C4-2B (cell line): ENCODE measurements at regions not wholly inside any gene's neighbourhood (a gene's known extent, or its start where the extent isn't known, plus 50 kb on each side); places are given as distances from the start of the nearest gene placed in this dataset.

Experiments
- H3K27ac ChIP-seq: fragments of 450-650 bp; 2 replicates; pipeline ENCODE4 v1.5.1; 2017
- ZFX ChIP-seq: fragments of 450-650 bp; IDR thresholded peaks from 2 replicates; pipeline ENCODE4 v1.6.1; 2017
- TF ChIP-seq, protein P1 (sequence below): fragments of 450-650 bp; conservative IDR thresholded peaks from 2 replicates; pipeline ENCODE4 v1.5.1; 2017; ENCODE audit warnings: mild to moderate bottlenecking

DNA sequence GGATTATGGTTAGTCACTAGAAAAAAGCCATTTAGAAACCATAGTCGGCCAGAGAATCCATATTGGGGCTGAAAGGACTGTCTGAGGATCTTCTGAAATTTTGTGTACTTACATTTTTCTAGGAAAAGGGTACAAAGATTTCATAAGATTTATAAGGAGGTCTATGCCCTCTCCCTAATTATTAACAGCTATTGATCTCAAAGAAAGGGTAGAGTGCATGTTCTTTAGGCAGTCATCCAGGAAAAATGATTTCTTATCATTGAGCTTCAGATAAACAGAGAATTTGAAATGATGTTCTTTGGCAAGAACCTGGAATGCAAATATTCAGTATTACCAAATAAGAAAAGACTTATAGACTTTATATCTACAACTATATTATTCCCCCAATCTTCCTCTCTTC, 195.3 kb downstream of the ACTR3 start:
- H3K27ac ChIP-seq = no peak overlapping the region
- TF ChIP-seq, protein P1, sequence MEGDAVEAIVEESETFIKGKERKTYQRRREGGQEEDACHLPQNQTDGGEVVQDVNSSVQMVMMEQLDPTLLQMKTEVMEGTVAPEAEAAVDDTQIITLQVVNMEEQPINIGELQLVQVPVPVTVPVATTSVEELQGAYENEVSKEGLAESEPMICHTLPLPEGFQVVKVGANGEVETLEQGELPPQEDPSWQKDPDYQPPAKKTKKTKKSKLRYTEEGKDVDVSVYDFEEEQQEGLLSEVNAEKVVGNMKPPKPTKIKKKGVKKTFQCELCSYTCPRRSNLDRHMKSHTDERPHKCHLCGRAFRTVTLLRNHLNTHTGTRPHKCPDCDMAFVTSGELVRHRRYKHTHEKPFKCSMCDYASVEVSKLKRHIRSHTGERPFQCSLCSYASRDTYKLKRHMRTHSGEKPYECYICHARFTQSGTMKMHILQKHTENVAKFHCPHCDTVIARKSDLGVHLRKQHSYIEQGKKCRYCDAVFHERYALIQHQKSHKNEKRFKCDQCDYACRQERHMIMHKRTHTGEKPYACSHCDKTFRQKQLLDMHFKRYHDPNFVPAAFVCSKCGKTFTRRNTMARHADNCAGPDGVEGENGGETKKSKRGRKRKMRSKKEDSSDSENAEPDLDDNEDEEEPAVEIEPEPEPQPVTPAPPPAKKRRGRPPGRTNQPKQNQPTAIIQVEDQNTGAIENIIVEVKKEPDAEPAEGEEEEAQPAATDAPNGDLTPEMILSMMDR = no peak

DNA sequence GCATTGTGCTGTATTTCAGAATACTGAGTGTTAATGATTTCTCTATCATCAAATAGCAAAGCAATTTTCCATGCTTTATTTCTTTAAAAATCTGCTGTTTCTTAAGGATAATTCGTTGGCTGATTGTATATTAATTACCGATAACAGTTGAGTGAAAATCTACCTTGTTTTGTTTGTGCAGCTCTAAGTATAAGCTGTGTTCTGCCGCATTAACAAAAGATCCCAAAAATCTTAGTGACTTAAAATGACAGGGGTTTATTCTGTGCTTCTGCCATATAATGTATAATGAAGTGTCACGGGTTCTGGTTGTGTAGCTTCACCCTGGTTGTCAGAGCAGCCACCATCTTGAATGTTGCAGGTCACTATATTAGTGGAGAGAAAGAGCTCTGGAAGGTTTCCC, 196.1 kb downstream of the ACTR3 start:
- no peak overlapping the region for H3K27ac ChIP-seq
- TF ChIP-seq, protein P1 = no peak
- TF ChIP-seq ZFX = no peak

DNA sequence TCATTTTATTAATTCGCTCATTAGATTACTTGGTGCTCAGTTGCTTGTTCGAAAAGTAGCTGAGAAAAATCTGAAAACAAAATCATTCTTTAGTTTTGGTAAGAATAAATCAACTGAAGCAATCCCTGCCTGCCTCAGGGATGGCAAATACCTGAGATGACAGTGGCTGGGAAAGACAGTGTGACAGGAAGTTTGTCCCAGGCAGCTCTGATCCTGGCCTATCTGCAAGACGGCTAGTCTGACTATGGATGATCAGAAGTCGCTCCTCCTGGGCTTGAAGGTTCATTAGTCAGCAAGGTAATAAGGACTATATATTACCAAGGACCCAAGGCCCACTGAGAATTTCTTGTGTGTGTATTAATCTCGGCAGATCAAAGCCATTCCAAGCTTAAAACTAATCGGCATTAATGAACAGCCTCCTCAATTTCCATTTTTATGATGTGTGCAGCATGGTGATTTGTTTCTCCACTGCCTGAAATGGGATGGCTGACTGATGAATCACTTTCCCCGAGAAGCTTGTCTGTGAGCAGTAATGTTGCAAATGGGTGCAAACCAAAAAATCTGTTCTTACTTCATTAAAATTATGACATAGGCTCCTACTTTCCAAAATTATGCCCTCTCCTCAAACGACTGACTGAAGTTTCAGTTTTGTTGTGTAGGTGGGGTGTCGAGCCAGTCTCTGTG, 199.9 kb downstream of the ACTR3 start:
- H3K27ac ChIP-seq = no peak overlapping the region
- TF ChIP-seq, protein P1 = no peak
- no peak for TF ChIP-seq ZFX

DNA sequence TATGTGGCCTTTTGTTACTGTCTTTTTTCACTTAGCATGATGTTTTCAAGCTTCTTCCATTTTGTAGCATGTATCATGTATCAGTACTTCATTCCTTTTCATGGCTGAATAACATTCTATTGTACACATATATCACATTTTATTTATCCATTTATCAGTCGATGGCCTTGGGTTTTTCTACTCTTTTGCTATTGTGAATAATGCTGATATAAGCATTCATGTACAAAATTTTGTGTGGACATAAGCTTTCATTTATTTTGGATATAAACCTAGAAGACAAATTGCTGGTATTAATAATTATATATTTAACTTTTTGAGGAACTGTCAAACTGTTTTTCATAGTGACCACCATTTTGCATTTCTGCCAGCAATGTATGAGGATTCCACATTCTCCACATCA, 201.1 kb downstream of the ACTR3 start:
- no peak overlapping the region for H3K27ac ChIP-seq
- TF ChIP-seq, protein P1 = no peak
- TF ChIP-seq ZFX = no peak

DNA sequence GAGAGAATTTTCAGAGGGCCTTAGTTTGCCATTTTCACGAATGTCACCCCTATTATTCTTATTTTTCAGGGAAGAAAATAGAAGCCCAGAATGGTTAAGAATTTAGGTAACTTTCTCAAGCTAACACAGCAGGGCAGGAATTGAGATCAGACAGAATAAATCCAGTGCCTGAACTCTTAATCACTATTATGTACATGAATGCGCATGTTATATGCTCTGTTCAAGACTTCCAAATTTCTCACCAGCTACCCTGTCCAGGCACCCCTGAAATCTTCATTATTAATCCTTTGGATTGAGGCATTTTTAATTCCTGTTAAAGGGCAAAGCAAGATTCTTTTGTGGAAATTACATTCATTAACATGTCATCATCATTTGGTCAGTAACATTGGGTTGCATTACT, 218.4 kb downstream of the ACTR3 start:
- TF ChIP-seq ZFX = no peak
- TF ChIP-seq, protein P1 = no peak
- H3K27ac ChIP-seq = no peak overlapping the region

DNA sequence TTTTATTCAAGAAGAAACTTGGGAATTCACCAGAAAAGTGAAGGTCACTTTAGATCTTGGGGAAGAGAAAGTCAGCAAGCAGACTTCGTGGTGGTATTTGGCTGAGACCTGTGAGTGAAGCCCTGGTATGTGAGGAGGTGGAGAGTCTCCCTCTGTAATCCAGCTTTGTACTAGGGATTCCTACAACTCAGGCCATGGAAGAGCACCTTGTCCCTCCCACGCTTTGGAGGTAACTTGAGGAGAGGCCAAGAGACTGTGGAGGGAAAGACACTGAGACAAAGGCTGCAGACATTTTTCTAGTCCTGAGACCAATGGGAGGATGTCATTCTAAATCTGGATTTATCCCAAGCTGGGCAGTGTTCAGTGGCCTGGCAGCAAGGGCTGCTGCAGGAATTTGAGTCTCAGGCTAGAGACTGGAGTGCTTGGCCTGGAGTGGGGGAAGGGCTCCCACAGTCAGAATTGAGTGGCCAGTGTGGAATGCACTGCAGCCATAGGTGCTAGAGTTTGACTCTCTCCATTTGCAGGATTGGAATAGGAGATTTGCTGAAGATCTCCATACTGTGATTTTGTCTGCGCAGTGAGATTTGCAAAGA, 219.0 kb downstream of the ACTR3 start:
- TF ChIP-seq ZFX = no peak
- H3K27ac ChIP-seq = no peak overlapping the region

DNA sequence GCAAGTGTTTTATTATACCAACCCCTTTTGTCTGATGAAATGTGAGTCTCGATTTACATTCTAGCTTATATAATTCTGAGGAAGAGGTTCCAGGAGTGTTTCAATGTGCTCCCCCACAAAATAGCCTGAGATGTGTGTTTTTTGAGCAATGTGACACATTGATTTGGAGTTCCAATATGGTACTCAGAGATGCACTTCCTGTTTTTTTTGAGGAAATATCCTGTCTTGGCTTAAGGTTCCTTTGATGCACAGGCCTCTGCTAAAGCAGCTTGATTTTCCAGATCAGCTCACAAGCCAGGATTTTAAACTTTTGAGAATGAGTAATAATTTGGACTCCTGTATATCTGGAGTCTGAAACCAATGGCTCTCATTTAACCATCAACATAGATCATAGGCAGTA, 221.4 kb downstream of the ACTR3 start:
- TF ChIP-seq, protein P1 = no peak
- TF ChIP-seq ZFX = no peak

DNA sequence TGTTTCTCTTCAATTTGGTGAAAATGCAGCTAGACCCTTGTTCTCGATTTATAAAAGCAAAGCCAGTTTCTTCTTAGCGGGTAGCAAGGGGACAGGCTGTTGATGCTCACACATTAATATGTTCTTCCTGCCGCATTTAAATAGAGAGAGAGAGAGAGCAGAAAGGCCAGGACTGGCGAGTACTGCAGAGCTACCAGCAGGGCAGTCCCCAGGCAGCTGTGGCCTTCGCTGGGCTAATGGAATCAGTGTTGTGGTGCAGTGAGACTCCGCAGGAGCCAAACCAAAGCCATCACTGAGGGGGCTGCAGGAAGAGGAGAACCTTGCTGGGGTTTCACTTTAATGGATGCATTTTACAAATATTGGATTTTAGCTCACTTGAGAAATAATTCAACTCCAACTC, 223.6 kb downstream of the ACTR3 start:
- TF ChIP-seq, protein P1 = no peak
- no peak for TF ChIP-seq ZFX
- no peak overlapping the region for H3K27ac ChIP-seq

More for the DNA sequence above, 221.4 kb downstream of the ACTR3 start:
- no peak overlapping the region for H3K27ac ChIP-seq
